ENCODE measurements at regions not wholly inside any gene's neighbourhood (a gene's known extent, or its start where the extent isn't known, plus 50 kb on each side); places are given as distances from the start of the nearest gene placed in this dataset.

GRCh38 chr10:71023704-71024283, 135.4 kb upstream of the PCBD1 start:
- TF ChIP-seq TAF1 (IDR thresholded peaks at IDR 0.05; ENCODE audit: borderline replicate concordance, insufficient read depth, low read length) = no peak
- TF ChIP-seq REST (IDR thresholded peaks at IDR 0.05; ENCODE audit: insufficient read depth in 1 of 2, low read depth in 2 of 2, low read length in 2 of 2) = no peak

Data from PFSK-1 (cell line).